Hepatocyte (in vitro differentiated cells): ENCODE measurements at regions not wholly inside any gene's neighbourhood (a gene's known extent, or its start where the extent isn't known, plus 50 kb on each side); places are given as distances from the start of the nearest gene placed in this dataset.

ENCODE experiments used
- DNase-seq: peaks from one replicate; pipeline ENCODE4 v3.0.0-alpha.2; 2016; ENCODE audit warnings: low spot score
- H2AFZ ChIP-seq: fragments of 200-600 bp; sonication (generic); 2 replicates; pipeline ENCODE4 v1.6.0; 2016; ENCODE audit warnings: antibody characterized with exemption, mild to moderate bottlenecking
- H3K27ac ChIP-seq: fragments of 200-600 bp; sonication (generic); 2 replicates; pipeline ENCODE4 v1.5.1; 2016; ENCODE audit warnings: mild to moderate bottlenecking
- H3K27me3 ChIP-seq: fragments of 200-600 bp; sonication (generic); 2 replicates; pipeline ENCODE4 v1.6.1; 2016
- H3K36me3 ChIP-seq: fragments of 200-600 bp; sonication (generic); replicated peaks from 2 replicates; pipeline ENCODE4 v1.5.1; 2016; ENCODE audit warnings: low read depth; ENCODE audit not compliant: insufficient read depth
- H3K4me1 ChIP-seq: fragments of 200-600 bp; sonication (generic); 2 replicates; pipeline ENCODE4 v1.5.1; 2016; ENCODE audit warnings: mild to moderate bottlenecking, moderate library complexity; ENCODE audit not compliant: insufficient read depth
- H3K4me2 ChIP-seq: fragments of 200-600 bp; sonication (generic); 2 replicates; pipeline ENCODE4 v1.6.0; 2016
- H3K4me3 ChIP-seq: fragments of 200-600 bp; sonication (generic); 2 replicates; pipeline ENCODE4 v1.5.1; 2016; ENCODE audit warnings: mild to moderate bottlenecking
- H3K79me2 ChIP-seq: fragments of 200-600 bp; sonication (generic); 2 replicates; pipeline ENCODE4 v1.6.0; 2017; ENCODE audit warnings: mild to moderate bottlenecking
- H3K9me2 ChIP-seq: fragments of 200-600 bp; sonication (generic); replicated peaks from 2 replicates; pipeline ENCODE4 v1.6.0; 2017; ENCODE audit warnings: mild to moderate bottlenecking; ENCODE audit not compliant: insufficient read depth
- H3K9me3 ChIP-seq: fragments of 200-600 bp; sonication (generic); 2 replicates; pipeline ENCODE4 v1.5.1; 2016; ENCODE audit warnings: low read depth, mild to moderate bottlenecking
- H4K20me1 ChIP-seq: fragments of 200-600 bp; sonication (generic); 2 replicates; pipeline ENCODE4 v1.6.0; 2016; ENCODE audit warnings: mild to moderate bottlenecking; ENCODE audit not compliant: insufficient read depth, poor library complexity, severe bottlenecking
- EZH2 ChIP-seq: fragments of 200-600 bp; sonication (generic); IDR thresholded peaks from 2 replicates; pipeline ENCODE4 v1.6.1; 2016; ENCODE audit warnings: antibody characterized with exemption, mild to moderate bottlenecking, borderline replicate concordance
- EZH2phosphoT487 ChIP-seq: fragments of 200-600 bp; sonication (generic); IDR thresholded peaks from one replicate; pipeline ENCODE4 v1.6.1; 2018; ENCODE audit warnings: antibody characterized with exemption, mild to moderate bottlenecking, low read depth, moderate library complexity; ENCODE audit not compliant: unreplicated experiment, severe bottlenecking
- WGBS: methylation state at CpG from one replicate; pipeline ENCODE4 v1.1.6; 2016; ENCODE audit warnings: low lambda C conversion rate; ENCODE audit errors: missing lambda C conversion rate; 5-methylcytosine and 5-hydroxymethylcytosine counted together
- TF ChIP-seq, protein P1 (sequence below): fragments of 200-600 bp; sonication (generic); IDR thresholded peaks from 2 replicates; pipeline ENCODE4 v1.5.1; 2016; ENCODE audit warnings: antibody characterized with exemption, mild to moderate bottlenecking; ENCODE audit not compliant: poor library complexity

DNA sequence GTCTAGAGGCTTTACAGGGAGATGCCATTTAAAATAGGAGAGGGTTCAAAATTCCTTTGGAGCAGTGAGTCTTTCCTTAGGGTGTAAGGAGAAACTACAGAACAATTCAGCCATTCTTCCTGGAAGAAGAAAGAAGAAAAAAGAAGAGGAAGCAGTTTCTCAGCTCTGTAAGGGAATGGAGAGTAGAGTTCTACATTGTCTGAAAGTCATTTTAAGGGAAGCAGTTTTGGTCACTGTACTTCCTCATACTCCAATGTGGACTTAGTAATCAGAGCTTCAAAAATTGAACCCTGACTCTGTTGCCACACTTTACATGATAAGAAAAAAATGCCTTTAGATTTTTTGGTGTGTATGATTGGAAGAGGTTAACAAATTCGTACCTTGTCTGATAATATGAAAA is 122.4 kb downstream of the LRRC70 start:
- H3K4me1 ChIP-seq = no peaks in the 10 kb centered on the region
- no peaks in the 10 kb centered on the region for H3K36me3 ChIP-seq
- no peak overlapping the region for H3K4me3 ChIP-seq
- H3K27ac ChIP-seq = no peak overlapping the region
- 81% methylated on average over 1 of the region's 1 CpG for WGBS
- H3K9me2 ChIP-seq = no peaks in the 10 kb centered on the region
- DNase-seq = no peak
- H2AFZ ChIP-seq = no peak overlapping the region
- TF ChIP-seq EZH2phosphoT487 = no peak
- TF ChIP-seq, protein P1, sequence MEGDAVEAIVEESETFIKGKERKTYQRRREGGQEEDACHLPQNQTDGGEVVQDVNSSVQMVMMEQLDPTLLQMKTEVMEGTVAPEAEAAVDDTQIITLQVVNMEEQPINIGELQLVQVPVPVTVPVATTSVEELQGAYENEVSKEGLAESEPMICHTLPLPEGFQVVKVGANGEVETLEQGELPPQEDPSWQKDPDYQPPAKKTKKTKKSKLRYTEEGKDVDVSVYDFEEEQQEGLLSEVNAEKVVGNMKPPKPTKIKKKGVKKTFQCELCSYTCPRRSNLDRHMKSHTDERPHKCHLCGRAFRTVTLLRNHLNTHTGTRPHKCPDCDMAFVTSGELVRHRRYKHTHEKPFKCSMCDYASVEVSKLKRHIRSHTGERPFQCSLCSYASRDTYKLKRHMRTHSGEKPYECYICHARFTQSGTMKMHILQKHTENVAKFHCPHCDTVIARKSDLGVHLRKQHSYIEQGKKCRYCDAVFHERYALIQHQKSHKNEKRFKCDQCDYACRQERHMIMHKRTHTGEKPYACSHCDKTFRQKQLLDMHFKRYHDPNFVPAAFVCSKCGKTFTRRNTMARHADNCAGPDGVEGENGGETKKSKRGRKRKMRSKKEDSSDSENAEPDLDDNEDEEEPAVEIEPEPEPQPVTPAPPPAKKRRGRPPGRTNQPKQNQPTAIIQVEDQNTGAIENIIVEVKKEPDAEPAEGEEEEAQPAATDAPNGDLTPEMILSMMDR = no peak
- TF ChIP-seq EZH2 = no peak
- no peaks in the 10 kb centered on the region for H4K20me1 ChIP-seq
- H3K9me3 ChIP-seq = no peaks in the 10 kb centered on the region
- no peaks in the 10 kb centered on the region for H3K27me3 ChIP-seq
- no peak overlapping the region for H3K4me2 ChIP-seq
- no peaks in the 10 kb centered on the region for H3K79me2 ChIP-seq

DNA sequence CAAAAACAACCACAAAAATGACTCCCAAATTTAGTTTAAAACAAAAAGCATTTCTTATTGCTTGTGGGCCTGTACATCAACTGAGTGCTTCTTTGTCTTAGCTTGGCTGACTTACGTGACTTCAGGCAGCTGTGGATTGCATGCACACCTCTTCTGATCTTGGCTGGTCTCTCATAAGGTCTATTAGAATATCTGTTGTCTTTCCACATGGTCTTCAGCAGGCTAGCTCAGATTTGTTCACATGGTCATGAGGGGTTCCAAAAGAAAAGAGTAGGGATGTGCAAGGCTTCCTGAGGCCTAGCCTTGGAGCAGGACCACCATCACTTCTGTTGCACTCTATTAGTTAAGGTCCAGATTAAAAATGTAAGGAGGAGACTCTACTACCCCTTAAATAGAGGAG is 120.1 kb downstream of the LRRC70 start:
- no peak overlapping the region for H3K4me2 ChIP-seq
- H3K9me3 ChIP-seq = no peaks in the 10 kb centered on the region
- H3K9me2 ChIP-seq = no peaks in the 10 kb centered on the region
- no peak overlapping the region for H2AFZ ChIP-seq
- H3K4me3 ChIP-seq = no peak overlapping the region
- H4K20me1 ChIP-seq = no peaks in the 10 kb centered on the region
- no peaks in the 10 kb centered on the region for H3K79me2 ChIP-seq
- H3K27ac ChIP-seq = no peak overlapping the region
- no peaks in the 10 kb centered on the region for H3K36me3 ChIP-seq
- WGBS = 91% methylated on average over 1 of the region's 1 CpG
- no peak for TF ChIP-seq EZH2
- no peak for TF ChIP-seq EZH2phosphoT487
- TF ChIP-seq, protein P1 = no peak
- no peaks in the 10 kb centered on the region for H3K4me1 ChIP-seq
- no peak for DNase-seq
- no peaks in the 10 kb centered on the region for H3K27me3 ChIP-seq

DNA sequence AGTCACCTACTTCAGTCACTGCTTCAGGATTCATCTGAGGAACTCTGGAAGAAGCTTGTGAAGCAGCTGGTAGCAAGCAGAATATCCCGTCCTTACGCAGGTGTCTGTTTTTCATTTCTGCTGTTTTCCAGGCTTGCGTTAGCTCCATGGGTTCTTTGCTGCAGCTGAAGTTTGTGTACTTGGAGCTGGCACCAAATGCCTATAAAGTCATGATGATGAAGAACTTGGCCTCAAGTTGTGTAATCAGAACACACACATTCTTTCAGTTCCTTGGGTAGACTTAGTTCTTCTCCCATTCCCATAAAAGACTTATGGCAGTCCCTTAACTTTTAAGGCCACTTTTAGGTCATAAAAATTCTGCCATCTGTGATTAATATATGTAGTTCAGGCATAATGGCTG is 116.7 kb downstream of the LRRC70 start:
- Histone ChIP-seq H3K36me3 (no peaks in the 10 kb centered on the region), H3K9me3 (no peaks in the 10 kb centered on the region), H3K79me2 (no peaks in the 10 kb centered on the region), H3K4me1 (no peaks in the 10 kb centered on the region), H3K27me3 (no peaks in the 10 kb centered on the region), H4K20me1 (no peaks in the 10 kb centered on the region), H3K4me2 (no peak overlapping the region), H2AFZ (no peak overlapping the region), H3K4me3 (no peak overlapping the region), H3K27ac (no peak overlapping the region), H3K9me2 (no peaks in the 10 kb centered on the region)
- WGBS = 57% methylated on average over 3 of the region's 3 CpGs
- no peak for DNase-seq
- TF ChIP-seq EZH2phosphoT487 (no peak), EZH2 (no peak)
- TF ChIP-seq, protein P1 = no peak
